GM18867 (cell line): ENCODE measurements at regions not wholly inside any gene's neighbourhood (a gene's known extent, or its start where the extent isn't known, plus 50 kb on each side); places are given as distances from the start of the nearest gene placed in this dataset.

ENCODE experiments used
- ATAC-seq: cut with Tn5 transposase; IDR thresholded peaks from one replicate; pipeline ENCODE4 v1.9.1; 2021; ENCODE audit warnings: mild to moderate bottlenecking, moderate library complexity; ENCODE audit not compliant: unreplicated experiment

DNA sequence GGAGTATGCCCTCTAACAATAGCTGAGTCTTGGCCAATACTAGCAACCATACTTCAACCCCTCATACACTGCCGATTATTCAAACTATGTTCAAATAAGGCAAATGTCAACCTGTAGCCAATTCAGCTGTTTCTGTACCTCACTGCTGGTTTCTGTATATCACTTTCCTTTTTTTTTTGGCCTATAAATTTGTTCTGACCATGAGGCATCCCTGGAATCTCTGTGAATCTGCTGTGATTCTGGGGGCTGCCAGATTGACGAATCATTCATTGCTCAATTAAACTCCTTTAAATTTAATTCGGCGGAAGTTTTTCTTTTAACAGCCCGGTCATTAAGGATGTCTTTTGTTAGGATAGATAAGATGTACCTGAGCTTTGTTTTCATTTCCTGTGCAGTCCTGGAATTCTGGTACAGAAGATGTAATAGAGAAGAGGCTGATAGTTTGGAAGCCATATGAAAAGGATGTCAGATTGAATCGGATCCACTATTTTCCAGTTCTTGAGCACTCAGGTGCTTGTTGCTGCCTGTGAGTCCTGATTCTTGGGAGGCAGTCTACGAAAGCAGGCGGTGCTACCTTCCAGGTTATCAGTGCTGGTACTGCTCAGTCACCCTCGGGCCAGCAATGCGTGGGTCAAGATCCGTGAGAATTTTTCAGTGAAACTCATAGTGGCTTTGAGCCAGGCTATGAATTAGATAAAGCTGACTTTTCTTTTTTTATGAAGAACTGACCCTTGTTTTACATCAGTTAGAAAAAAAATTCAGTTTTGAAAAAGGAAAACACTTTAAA lies 106.2 kb upstream of the TUT7 start:
- ATAC-seq = no peak

- ATAC-seq = no peak
Measured at GRCh38 chr9:86459599-86460155, 105.5 kb upstream of the TUT7 start.

DNA sequence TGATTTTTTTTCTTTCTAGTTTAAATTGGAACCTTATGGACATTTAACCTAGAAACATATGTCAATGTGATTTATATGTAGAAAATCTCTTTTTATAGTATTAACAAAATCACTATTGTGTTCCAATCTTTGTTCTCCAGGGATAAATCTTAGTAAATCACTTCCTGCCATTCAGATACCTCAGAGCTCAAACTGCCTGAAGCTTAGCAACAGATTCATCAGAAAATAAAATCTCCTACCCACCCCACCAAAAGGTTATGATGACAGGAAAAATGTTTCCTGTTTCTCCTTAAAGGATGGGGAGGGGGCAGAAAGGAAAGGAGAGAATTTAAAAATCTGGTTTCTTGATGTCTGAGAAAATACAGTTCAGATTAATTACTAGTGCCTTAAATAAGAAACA lies 105.0 kb upstream of the TUT7 start:
- ATAC-seq = no peak

GRCh38 chr9:86458191-86458855 lies 104.1 kb upstream of the TUT7 start:
- ATAC-seq = no peak

DNA sequence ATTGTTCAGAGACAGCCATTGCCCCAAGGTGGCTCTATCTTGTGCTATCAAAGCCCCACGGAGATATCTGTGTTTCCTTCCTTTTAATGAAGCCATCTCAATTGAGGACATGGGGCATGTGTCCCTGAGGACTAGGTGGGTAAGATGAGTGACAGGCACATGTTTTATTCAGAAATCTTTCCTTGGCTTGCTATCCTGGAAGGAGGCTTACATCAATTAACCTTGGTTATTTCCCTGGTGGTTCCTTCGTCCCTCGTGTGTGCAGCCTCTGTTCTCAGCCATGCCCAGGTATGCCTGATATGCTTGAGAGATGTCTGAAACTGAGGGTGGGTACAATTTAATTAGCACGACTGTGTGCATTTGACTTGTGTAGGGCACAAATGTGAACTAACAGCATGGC lies 102.2 kb upstream of the TUT7 start:
- no peak for ATAC-seq

DNA sequence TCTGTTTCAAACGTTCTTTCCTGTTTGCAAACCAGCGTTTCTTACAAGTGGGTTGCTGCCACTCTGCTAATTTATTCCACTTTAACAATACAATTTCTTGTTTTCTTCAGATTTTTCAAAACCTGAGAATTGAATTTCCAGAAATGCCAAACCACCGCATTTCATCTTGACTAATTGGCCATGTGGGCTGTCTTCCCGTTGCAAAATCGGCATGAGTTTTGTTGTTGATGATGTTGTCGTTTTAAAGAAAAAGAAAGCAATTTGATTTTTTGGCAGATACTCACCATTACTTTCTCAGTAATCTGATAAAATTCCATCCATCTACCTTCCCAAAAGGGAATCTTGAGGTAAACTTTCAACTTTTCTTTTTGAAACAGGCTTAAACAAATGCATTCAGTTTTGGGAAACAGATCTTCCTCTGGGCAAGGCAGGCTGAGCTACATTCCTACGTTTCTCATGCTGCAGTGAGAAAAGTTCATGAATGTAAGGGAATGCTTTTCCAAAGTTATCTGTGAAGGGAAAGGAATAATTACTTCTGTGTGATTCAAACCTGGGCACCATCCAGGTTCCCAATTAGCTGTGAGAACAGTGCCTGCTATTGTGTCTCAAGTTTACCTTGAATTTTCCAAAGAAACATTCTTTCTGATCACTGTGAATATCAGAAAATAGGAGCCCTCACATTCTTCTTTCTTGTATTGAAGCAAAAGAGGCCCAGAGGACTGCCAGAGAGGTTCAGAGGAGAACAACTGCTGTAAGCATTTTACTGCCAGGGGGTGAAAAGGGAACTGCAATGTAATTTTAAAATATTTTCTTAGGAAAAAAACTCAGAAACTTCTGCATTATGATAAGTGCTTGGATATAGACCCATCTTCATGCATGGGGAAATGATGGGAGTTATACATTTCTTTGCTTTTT lies 100.7 kb upstream of the TUT7 start:
- ATAC-seq = no peak

DNA sequence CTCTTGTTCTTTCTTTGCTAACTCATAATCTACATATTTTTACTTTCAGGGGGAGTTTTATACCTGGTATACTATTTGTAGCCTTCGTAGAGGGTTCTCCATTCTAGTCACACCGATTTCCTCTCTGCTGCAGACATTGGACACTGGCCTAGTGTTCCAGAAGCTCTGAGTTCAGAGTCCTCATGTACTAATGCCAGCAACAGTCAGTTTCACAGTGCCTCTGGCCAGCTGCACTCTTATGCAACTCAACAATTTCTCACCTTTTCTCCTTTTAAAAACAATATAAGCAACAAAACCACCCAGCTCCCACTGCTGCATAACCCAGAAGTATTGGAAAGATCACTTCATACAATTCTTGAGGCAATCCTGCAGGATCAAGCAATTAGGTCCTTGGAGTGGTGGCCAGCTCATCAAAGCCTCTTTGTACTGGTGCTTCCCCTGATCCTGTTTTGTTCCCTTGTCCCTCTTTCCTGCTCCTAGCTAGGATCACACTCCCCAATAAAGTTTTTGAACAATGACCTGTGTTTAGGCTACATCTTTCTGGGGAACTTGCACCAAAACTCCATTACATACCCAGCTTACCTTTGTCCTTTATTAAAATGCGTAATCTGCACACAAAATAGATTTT lies 98.1 kb upstream of the TUT7 start:
- no peak for ATAC-seq

DNA sequence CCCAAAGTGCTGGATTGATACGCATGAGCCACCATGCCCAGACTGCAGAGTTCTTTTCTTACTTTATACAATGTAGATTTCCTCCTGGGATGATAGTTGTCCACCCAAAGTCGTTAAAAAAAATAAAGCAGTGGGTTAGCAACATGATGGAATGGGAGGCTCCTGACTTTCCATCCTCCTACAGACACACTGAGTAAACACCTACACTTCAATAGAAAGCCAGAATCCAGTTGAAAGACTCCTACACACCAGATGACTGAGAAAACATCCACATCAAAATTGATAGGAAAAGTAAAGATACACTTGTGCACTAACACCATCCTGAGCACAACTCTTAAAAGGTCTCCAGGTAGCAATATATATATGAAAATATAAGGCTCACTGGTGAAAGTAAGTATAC lies 95.0 kb upstream of the TUT7 start:
- no peak for ATAC-seq

GRCh38 chr9:86445671-86446070 lies 91.5 kb upstream of the TUT7 start:
- no peak for ATAC-seq

GRCh38 chr9:86443992-86444391 lies 89.8 kb upstream of the TUT7 start:
- no peak for ATAC-seq

DNA sequence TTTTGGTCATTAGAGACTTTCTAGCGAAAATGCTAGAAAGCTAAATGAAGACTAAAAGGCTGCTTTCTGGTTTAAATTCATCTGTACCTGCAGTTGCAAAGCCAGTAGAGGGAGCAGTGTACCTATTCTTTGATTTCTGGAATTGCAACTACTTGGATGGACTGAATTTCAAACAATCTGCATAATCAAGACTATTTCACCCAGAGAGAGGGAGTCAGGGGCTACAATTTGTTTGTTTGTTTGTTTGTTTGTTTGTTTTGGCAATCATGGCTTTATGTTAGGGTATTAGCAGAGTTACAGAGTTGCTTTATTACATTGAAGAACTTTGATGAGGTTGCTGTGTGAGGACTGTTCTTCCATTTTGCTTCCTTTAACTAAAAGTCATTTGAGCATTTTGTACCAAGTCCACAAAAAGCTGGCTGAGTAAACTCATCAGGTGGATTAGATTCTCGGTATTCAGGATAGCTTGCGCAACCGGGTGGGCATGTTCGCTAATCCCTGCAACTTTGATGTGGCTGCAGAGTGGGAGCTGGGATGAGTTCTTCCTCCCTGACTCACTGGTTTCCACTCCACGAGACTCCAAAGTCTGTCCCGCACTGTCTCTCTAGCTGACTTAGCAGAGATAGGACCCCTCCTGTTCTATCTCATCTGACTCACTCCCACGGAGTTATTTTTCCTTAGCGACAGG lies 80.0 kb upstream of the TUT7 start:
- ATAC-seq = no peak

- no peak for ATAC-seq
Measured at GRCh38 chr9:86424251-86424891, 70.2 kb upstream of the TUT7 start.

- no peak for ATAC-seq
Measured at GRCh38 chr9:86413971-86414880, 60.0 kb upstream of the TUT7 start.

- no peak for ATAC-seq
Measured at GRCh38 chr9:86410281-86410680, 56.1 kb upstream of the TUT7 start.

DNA sequence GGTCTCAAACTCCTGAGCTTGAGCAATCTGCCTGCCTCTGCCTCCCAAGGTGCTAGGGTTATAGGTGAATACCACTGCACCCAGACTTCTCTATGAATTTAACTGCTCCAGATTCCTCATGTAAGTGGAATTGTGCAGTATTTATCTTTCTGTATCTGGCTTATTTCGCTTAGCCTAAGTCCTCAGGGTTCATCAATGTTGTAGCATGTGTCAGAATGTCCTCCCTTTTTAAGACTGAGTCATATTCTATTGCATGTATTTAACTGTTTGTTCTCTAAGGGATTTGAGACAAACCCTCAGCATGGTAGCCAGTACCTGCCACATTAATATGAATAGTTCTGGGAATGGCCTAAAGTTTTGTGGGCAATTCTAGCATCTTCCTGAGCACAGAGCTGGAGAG lies 53.9 kb upstream of the TUT7 start:
- no peak for ATAC-seq

- no peak for ATAC-seq
Measured at GRCh38 chr9:86407022-86407421, 52.8 kb upstream of the TUT7 start.

DNA sequence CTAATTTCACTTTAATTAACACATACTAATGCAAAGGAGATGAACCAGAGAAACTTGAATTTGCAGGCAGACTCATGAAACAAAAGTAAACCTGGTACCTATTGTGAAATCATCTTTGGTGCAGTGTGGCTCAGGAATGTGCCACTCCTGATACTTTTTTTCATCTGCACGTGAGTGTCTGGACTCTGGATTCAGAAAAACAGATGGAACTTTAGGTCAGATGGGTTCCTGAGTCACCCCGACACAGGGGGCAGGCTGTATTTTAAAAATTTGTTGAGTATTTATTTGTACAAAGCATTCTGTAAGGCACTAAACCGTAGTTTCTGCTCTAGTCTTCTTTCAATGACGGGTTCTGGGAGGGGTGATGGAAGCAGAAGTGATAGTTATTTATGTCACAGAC lies 52.2 kb upstream of the TUT7 start:
- ATAC-seq = no peak

DNA sequence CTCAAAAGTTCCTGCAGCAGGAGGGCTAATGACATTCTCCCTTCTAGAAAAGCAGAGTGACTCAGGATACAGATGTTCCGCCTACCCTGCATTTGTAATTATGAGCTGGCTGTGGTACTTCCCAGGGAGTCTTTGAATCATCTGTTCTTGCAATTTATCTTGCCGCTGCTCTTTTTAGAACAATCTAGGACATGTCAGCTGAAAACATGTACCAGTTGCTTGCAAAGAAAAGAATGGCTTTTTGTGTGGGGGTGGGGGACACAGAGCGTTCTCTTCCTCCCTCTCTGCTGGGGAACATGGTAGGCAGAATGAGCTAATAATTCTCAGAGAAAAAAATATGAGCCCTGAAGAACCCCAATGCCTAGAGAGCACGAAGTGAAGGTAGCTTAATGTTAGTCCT lies 51.7 kb upstream of the TUT7 start:
- ATAC-seq = no peak

DNA sequence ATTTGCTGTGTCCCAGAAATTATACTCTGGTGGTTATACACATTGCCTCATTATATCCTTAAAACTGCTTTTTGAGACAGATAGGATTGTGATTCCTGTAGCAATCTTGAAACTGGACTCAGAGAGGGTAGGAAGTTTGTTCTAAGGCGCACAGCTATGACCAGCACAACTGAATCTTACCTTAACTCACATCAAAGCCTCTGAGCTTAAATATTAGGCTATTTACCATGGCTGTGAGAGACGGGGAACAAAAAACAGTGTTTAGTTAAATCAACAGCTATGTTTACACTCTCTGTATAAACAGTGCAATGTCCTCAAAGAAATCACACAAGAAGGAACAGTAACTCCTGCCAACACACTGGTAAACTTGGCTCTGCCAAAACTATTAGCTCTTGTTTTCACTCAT lies 50.9 kb upstream of the TUT7 start:
- ATAC-seq = no peak
